Lower lobe of right lung (tissue), 2 donors: ENCODE measurements at regions not wholly inside any gene's neighbourhood (a gene's known extent, or its start where the extent isn't known, plus 50 kb on each side); places are given as distances from the start of the nearest gene placed in this dataset.

Experiments
- ATAC-seq, 2 donors: fragments of 200-7000 bp; cut with Tn5 transposase; one replicate each; pipeline ENCODE4 v1.9.1; 2020 to 2022; ENCODE audit warnings: mild to moderate bottlenecking in 2 of 2, moderate library complexity in 2 of 2
- DNase-seq: peaks from one replicate; pipeline ENCODE4 v3.0.0-alpha.2; 2020
- H3K27ac ChIP-seq: fragments of 200-600 bp; one replicate; pipeline ENCODE4 v1.8.0; 2022
- H3K27me3 ChIP-seq: fragments of 200-600 bp; one replicate; pipeline ENCODE4 v1.8.0; 2022; ENCODE audit warnings: low read depth
- H3K36me3 ChIP-seq: fragments of 200-600 bp; one replicate; pipeline ENCODE4 v1.8.0; 2022; ENCODE audit warnings: mild to moderate bottlenecking
- H3K4me1 ChIP-seq: fragments of 200-600 bp; one replicate; pipeline ENCODE4 v1.8.0; 2022
- H3K4me3 ChIP-seq: fragments of 200-600 bp; one replicate; pipeline ENCODE4 v1.8.0; 2022; ENCODE audit warnings: mild to moderate bottlenecking
- H3K9me3 ChIP-seq: fragments of 200-600 bp; one replicate; pipeline ENCODE4 v1.8.0; 2022
- CTCF ChIP-seq: fragments of 200-600 bp; IDR thresholded peaks from one replicate; pipeline ENCODE4 v1.8.0; 2022; ENCODE audit warnings: antibody characterized with exemption, mild to moderate bottlenecking
- intact Hi-C: fragments of 100-400 bp; cut with DNase I; formaldehyde crosslinking; loops from one replicate; pipeline ENCODE4 v1.11.0; 2022
- donor health status: DM: no; HTN: yes; CAD: no; lungs with severe emphysema.

GRCh38 chr22:49418341-49418894 lies 409.3 kb downstream of the BRD1 start:
- peaks cover 2% of the 10 kb centered on the region for H3K27me3 ChIP-seq
- no peak for DNase-seq
- no peak for TF ChIP-seq CTCF

GRCh38 chr22:49417833-49418232 lies 409.8 kb downstream of the BRD1 start:
- ATAC-seq (no peak), DNase-seq (no peak)
- Histone ChIP-seq H3K36me3 (no peaks in the 10 kb centered on the region), H3K9me3 (peaks cover 7% of the 10 kb centered on the region), H3K4me1 (no peaks in the 10 kb centered on the region), H3K27ac (no peak overlapping the region), H3K4me3 (no peak overlapping the region), H3K27me3 (peaks cover 6% of the 10 kb centered on the region)
- intact Hi-C loops, result no loop called here
- no peak for TF ChIP-seq CTCF

More at GRCh38 chr22:49418341-49418894, 409.3 kb downstream of the BRD1 start:
- Histone ChIP-seq H3K36me3 (no peaks in the 10 kb centered on the region), H3K4me1 (no peaks in the 10 kb centered on the region), H3K9me3 (peaks cover 7% of the 10 kb centered on the region), H3K27ac (no peak overlapping the region), H3K4me3 (no peak overlapping the region)
- intact Hi-C loops, result no loop called here
- ATAC-seq, result no peak

GRCh38 chr22:49417326-49417725 lies 410.3 kb downstream of the BRD1 start:
- Histone ChIP-seq H3K27me3 (peaks cover 6% of the 10 kb centered on the region), H3K4me3 (no peak overlapping the region), H3K4me1 (no peaks in the 10 kb centered on the region), H3K27ac (no peak overlapping the region), H3K36me3 (no peaks in the 10 kb centered on the region), H3K9me3 (peaks cover 7% of the 10 kb centered on the region)
- intact Hi-C loops, result no loop called here
- no peak for TF ChIP-seq CTCF
- DNase-seq (no peak), ATAC-seq (no peak)

GRCh38 chr22:49415151-49415951 lies 412.3 kb downstream of the BRD1 start:
- no peak for TF ChIP-seq CTCF
- no peaks in the 10 kb centered on the region for H3K9me3 ChIP-seq
- no peaks in the 10 kb centered on the region for H3K36me3 ChIP-seq
- ATAC-seq (no peak), DNase-seq (no peak)
- H3K4me3 ChIP-seq, result no peak overlapping the region
- intact Hi-C loops, result no loop called here
- no peaks in the 10 kb centered on the region for H3K4me1 ChIP-seq
- no peak overlapping the region for H3K27ac ChIP-seq
- peaks cover 6% of the 10 kb centered on the region for H3K27me3 ChIP-seq

- no peaks in the 10 kb centered on the region for H3K4me1 ChIP-seq
- H3K27ac ChIP-seq, result no peak overlapping the region
- H3K4me3 ChIP-seq, result no peak overlapping the region
- H3K27me3 ChIP-seq, result peaks cover 10% of the 10 kb centered on the region
- H3K36me3 ChIP-seq, result no peaks in the 10 kb centered on the region
- no peak for DNase-seq
- TF ChIP-seq CTCF, result no peak
- intact Hi-C loops, result no loop called here
- no peaks in the 10 kb centered on the region for H3K9me3 ChIP-seq
- no peak for ATAC-seq
Measured at GRCh38 chr22:49413551-49413950, 414.1 kb downstream of the BRD1 start.
